GM21723 (cell line): ENCODE measurements at regions not wholly inside any gene's neighbourhood (a gene's known extent, or its start where the extent isn't known, plus 50 kb on each side); places are given as distances from the start of the nearest gene placed in this dataset.
"Not testable (repeated sequence)": the region's sequence is repeated elsewhere in the genome, so short reads cannot be mapped to it uniquely, and the experiment has no call there.

ENCODE experiments used
- ATAC-seq: cut with Tn5 transposase; IDR thresholded peaks from one replicate; pipeline ENCODE4 v1.9.1; 2021; ENCODE audit warnings: mild to moderate bottlenecking, moderate library complexity; ENCODE audit not compliant: unreplicated experiment

DNA sequence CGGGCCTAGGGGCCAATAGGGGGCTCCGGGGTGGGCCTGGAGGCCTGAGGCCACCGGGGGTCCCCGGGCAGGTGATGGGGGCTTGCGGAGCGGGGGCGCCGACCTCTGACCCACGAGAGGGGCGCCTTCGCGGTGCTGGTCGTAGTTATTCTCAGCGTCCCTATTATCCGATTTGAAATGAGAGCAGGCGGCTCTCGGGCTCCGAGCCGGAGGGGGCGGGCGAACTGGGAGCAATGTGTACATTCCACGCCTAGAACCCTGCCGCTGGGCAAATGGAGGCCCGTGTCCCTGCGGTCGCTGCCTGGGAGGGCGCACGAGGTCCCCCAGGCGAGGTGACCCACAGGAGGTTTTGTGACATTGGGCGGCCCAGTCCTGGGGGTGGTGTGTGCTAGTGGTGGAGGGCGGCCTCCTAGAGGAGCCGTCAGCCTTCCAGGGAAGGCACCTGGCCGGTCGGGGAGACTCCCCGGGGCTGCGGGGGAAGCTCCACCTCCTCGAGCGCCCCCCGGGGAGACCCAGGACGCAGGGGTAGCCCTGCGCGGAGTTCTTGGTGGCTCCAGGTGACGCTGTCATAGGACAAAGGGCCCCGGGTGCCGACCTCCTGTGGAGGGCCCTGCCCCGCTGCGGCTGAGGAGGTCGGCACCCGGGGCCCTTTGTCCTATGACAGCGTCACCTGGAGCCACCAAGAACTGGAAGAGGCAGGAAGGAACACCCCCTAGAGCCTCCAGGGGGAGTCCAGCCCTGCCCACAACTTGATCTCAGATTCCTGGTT, 102.6 kb upstream of the PRKX start:
- peak; percentile 17 for ATAC-seq

DNA sequence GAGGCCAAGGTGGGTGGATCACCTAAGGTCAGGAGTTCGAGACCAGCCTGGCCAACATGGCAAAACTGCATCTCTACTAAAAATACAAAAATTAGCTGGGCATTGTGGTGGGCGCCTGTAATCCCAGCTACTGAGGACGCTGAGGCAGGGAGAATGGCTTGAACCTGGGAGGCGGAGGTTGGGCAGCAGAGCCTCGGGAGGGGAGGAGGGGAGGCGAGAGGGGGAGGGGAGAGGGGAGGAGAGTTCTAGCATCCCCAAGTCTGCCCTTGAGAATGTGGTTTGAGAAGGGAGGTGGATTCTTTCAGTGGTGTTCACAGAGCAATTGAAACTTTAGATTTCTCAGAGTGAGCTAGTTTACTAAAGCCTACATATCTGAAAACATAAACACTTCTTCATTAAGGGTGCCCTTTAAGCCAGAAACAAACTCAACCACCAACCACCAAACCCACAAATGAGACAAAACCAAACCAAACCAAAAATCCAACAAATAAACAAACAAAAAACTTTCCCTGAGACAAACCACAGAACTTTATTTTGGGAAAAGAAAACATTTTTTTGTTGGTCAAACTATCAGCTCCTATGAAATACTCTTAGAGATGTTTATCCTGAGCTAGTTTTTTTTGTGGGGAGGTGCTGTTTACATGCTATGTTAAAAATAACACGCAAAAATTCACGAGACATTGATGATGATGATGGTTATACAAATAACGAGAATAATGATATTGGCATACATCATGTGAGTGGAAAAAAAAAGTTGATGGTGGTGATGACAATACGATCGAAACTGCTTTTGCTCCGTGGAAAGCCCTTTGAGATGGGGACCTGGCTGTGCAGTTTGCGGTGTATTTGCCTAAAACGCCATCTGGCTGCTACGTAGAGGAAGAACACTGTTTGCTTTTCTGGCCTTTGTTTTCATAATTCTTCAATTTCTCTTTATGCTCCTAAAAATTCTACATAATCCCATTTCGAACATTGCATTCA, 98.2 kb upstream of the PRKX start:
- ATAC-seq = peak; percentile 31

GRCh38 chrX:3807906-3808305, 94.5 kb upstream of the PRKX start:
- ATAC-seq = no peak

DNA sequence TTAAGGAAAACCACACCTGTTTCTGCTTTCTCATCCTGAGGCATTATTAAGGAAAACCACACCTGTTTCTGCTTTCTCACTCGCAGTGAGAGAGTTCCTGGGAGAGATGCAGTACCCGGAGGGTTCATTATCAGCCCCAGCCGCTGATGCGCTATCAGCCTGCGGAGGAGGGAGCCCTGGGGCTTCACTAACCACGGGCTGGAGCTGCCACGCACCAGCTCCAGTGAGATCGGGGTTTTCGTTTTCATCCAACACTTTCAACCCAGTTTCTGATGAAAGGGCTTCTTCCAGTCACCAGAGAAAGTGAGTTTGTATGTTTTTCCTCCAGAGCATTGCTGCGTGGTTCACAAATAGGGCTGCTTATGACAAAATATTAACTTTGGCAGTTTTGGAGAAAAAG, 93.2 kb upstream of the PRKX start:
- ATAC-seq = no peak

- ATAC-seq = no peak
Measured at GRCh38 chrX:3803713-3804112, 90.3 kb upstream of the PRKX start.

- ATAC-seq = no peak
Measured at GRCh38 chrX:3803305-3803704, 89.9 kb upstream of the PRKX start.

GRCh38 chrX:3795411-3795810, 82.0 kb upstream of the PRKX start:
- ATAC-seq = not testable (repeated sequence)

DNA sequence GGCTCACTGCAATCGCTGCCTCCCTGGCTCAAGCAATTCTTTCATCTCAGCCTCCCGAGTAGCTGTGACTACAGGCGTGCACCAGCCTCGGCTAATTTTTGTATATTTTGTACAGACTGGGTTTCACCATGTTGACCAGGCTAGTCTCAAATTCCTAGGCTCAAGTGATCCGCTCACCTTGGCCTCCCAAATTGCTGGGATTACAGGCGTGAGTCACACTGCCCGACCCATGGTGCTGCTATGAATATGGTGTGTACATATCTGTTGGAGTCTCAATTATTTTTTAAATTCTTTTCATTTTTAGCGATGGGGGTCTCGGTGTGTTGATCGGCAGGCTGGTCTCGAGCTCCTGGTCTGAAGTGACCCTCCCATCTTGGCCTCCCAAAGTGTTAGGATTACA, 78.0 kb upstream of the PRKX start:
- no peak for ATAC-seq

- no peak for ATAC-seq
Measured at GRCh38 chrX:3788494-3789233, 75.2 kb upstream of the PRKX start.

- ATAC-seq = no peak
Measured at GRCh38 chrX:3787856-3788255, 74.4 kb upstream of the PRKX start.

DNA sequence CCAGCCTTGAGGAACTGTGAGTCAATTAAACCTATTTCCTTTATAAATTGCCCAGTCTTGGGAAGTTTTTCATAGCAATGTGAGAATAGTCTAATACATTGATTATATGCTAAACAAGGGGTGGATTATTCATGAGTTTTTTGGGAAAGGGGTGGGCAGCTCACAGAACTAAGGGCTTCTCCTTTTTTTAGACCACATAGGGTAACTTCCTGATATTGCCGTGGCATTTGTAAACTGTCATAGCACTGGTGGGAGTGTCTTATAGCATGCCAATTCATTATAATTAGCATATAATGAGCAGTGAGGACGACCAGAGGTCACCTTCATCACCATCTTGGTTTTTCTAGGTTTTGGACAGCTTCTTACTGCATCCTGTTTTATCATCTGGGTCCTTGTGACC, 72.4 kb upstream of the PRKX start:
- ATAC-seq = not testable (repeated sequence)

DNA sequence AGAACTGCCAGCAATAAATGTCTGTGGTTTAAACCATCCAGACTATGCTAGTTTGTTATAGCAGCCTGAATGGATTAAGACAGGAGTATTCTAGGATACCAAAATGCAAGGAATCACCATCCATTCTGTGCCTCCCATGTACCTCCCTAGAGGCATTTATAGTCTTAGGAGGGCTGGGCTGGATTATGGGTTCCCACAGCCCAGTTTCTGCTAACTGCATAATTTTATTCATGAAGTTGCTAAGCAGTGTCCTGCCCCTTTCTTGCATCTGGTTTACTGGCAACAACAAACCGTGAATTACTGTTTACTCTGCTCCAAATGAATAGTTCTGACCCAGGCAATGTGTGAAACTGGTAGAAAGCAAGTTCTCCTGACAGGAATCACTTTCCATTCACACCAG, 67.1 kb upstream of the PRKX start:
- no peak for ATAC-seq

- no peak for ATAC-seq
Measured at GRCh38 chrX:3779546-3779945, 66.1 kb upstream of the PRKX start.

DNA sequence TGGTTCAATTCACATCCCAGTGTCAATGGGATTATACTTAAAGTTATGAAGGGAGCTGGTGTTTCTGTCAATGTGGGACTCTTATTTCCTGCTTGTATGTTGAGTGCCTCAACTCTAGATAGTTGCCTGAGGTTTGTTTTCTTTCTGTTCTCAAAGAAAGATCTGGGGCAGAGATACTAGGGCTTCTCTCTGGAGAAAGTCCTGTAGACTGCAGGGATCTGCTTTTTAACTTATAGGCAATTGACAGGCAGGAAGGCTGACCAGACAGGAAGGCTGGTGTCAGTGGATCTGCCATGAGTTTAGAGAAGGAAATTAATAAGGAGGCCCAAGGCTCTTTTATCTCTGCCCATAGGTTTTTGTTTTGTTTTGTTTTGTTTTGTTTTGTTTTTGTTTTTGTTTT, 64.0 kb upstream of the PRKX start:
- no peak for ATAC-seq

- no peak for ATAC-seq
Measured at GRCh38 chrX:3771766-3772165, 58.3 kb upstream of the PRKX start.

- ATAC-seq = no peak
Measured at GRCh38 chrX:3768881-3769280, 55.4 kb upstream of the PRKX start.
